B cell (primary cell): ENCODE measurements at regions not wholly inside any gene's neighbourhood (a gene's known extent, or its start where the extent isn't known, plus 50 kb on each side); places are given as distances from the start of the nearest gene placed in this dataset.

Experiments used
- EZH2 ChIP-seq: IDR thresholded peaks from 2 replicates; pipeline ENCODE4 v1.6.1; 2012; ENCODE audit warnings: borderline replicate concordance, low read depth, mild to moderate bottlenecking, moderate library complexity, low read length; ENCODE audit not compliant: insufficient read depth, poor library complexity, severe bottlenecking
- TF ChIP-seq, protein P1 (sequence below): fragments of 200-600 bp; IDR thresholded peaks from one replicate; pipeline ENCODE4 v1.8.0; 2022; ENCODE audit warnings: antibody characterized with exemption, mild to moderate bottlenecking

DNA sequence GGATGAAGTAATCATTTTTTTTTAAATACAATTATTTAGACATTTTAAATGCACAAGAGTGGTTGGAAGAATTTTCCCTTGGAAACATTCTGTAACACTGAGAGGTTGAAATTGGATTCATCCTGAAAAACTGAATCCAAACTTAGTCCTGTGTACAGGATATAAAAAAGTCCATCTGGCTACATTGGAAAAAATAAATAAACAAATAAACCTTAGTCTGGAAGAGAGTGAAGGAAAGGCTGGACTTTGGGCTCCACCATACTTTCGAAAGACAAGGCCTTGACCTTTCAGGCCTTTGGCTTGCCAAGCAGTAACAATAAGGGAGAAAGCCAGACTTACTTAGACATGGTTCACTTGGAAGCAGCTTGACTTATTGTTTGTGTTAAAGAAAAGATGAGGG, 664.3 kb downstream of the TENT5A start:
- TF ChIP-seq, protein P1, sequence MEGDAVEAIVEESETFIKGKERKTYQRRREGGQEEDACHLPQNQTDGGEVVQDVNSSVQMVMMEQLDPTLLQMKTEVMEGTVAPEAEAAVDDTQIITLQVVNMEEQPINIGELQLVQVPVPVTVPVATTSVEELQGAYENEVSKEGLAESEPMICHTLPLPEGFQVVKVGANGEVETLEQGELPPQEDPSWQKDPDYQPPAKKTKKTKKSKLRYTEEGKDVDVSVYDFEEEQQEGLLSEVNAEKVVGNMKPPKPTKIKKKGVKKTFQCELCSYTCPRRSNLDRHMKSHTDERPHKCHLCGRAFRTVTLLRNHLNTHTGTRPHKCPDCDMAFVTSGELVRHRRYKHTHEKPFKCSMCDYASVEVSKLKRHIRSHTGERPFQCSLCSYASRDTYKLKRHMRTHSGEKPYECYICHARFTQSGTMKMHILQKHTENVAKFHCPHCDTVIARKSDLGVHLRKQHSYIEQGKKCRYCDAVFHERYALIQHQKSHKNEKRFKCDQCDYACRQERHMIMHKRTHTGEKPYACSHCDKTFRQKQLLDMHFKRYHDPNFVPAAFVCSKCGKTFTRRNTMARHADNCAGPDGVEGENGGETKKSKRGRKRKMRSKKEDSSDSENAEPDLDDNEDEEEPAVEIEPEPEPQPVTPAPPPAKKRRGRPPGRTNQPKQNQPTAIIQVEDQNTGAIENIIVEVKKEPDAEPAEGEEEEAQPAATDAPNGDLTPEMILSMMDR: no peak
- TF ChIP-seq EZH2: no peak
